HG03139 (cell line): ENCODE measurements at regions not wholly inside any gene's neighbourhood (a gene's known extent, or its start where the extent isn't known, plus 50 kb on each side); places are given as distances from the start of the nearest gene placed in this dataset.
"Not testable (repeated sequence)": the region's sequence is repeated elsewhere in the genome, so short reads cannot be mapped to it uniquely, and the experiment has no call there.

Experiments used
- ATAC-seq: cut with Tn5 transposase; IDR thresholded peaks from one replicate; pipeline ENCODE4 v1.9.1; 2021; ENCODE audit not compliant: unreplicated experiment

- ATAC-seq, result no peak
Observed at GRCh38 chr12:63508543-63508942, 159.8 kb downstream of the DPY19L2 start.

GRCh38 chr12:63499567-63499966 lies 168.7 kb downstream of the DPY19L2 start:
- no peak for ATAC-seq

- ATAC-seq, result no peak
Observed at GRCh38 chr12:63498239-63498638, 170.1 kb downstream of the DPY19L2 start.

- no peak for ATAC-seq
Observed at GRCh38 chr12:63496654-63497053, 171.6 kb downstream of the DPY19L2 start.

- ATAC-seq, result no peak
Observed at GRCh38 chr12:63495974-63496373, 172.3 kb downstream of the DPY19L2 start.

GRCh38 chr12:63493357-63493756 lies 174.9 kb downstream of the DPY19L2 start:
- ATAC-seq, result not testable (repeated sequence)

GRCh38 chr12:63480186-63480585 lies 188.1 kb downstream of the DPY19L2 start:
- no peak for ATAC-seq

GRCh38 chr12:63470161-63470560 lies 198.1 kb downstream of the DPY19L2 start:
- ATAC-seq, result no peak

- ATAC-seq, result no peak
Observed at GRCh38 chr12:63467951-63468350, 200.3 kb downstream of the DPY19L2 start.

- no peak for ATAC-seq
Observed at GRCh38 chr12:63457857-63458256, 210.4 kb downstream of the DPY19L2 start.

- ATAC-seq, result no peak
Observed at GRCh38 chr12:63457428-63457827, 210.9 kb downstream of the DPY19L2 start.

- no peak for ATAC-seq
Observed at GRCh38 chr12:63450816-63451215, 217.5 kb downstream of the DPY19L2 start.

GRCh38 chr12:63450334-63450733 lies 218.0 kb downstream of the DPY19L2 start:
- ATAC-seq, result no peak

GRCh38 chr12:63445224-63445880 lies 222.9 kb downstream of the DPY19L2 start:
- ATAC-seq, result no peak

- no peak for ATAC-seq
Observed at GRCh38 chr12:63440048-63440447, 228.2 kb downstream of the DPY19L2 start.

- not testable (repeated sequence) for ATAC-seq
Observed at GRCh38 chr12:63434384-63434783, 233.9 kb downstream of the DPY19L2 start.

- ATAC-seq, result not testable (repeated sequence)
Observed at GRCh38 chr12:63427969-63428368, 240.3 kb downstream of the DPY19L2 start.

GRCh38 chr12:63427029-63427428 lies 241.3 kb downstream of the DPY19L2 start:
- not testable (repeated sequence) for ATAC-seq

GRCh38 chr12:63424671-63425070 lies 243.6 kb downstream of the DPY19L2 start:
- no peak for ATAC-seq

GRCh38 chr12:63423839-63424238 lies 244.5 kb downstream of the DPY19L2 start:
- ATAC-seq, result no peak

- peak; percentile 90 for ATAC-seq
Observed at GRCh38 chr12:63420206-63420644, 248.1 kb downstream of the DPY19L2 start.

- no peak for ATAC-seq
Observed at GRCh38 chr12:63419154-63419553, 249.1 kb downstream of the DPY19L2 start.

GRCh38 chr12:63416788-63417187 lies 251.5 kb downstream of the DPY19L2 start:
- ATAC-seq, result no peak
